Jurkat, Clone E6-1 (cell line): ENCODE measurements at regions not wholly inside any gene's neighbourhood (a gene's known extent, or its start where the extent isn't known, plus 50 kb on each side); places are given as distances from the start of the nearest gene placed in this dataset.

Experiments
- DNase-seq: peaks from one replicate; pipeline ENCODE4 v3.0.0-alpha.2; 2011; ENCODE audit warnings: low read depth, low spot score
- H3K4me3 ChIP-seq: 2 replicates; pipeline ENCODE4 v1.5.1; 2011; ENCODE audit warnings: mild to moderate bottlenecking, low read length, control low read depth, moderate library complexity

DNA sequence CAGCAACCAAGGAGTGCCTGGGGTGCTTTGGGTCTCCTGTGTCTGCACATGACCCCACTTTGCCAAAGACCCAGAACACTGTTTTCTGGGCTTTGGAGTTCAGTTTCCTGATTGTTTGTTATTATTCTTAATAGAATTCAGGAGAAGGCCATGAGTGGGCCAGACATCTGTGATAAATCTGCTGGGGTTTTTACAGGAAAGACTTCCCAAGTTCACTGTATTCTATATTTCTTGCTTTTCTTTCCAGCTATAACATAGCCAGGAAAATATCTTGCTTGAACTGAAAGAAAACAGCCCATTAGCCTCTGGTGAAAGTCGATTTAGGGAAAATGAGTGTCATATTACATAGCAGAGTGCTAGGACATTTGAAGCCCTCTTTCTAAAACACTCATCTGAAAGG lies 345.1 kb upstream of the USP24 start:
- H3K4me3 ChIP-seq = no peak overlapping the region

DNA sequence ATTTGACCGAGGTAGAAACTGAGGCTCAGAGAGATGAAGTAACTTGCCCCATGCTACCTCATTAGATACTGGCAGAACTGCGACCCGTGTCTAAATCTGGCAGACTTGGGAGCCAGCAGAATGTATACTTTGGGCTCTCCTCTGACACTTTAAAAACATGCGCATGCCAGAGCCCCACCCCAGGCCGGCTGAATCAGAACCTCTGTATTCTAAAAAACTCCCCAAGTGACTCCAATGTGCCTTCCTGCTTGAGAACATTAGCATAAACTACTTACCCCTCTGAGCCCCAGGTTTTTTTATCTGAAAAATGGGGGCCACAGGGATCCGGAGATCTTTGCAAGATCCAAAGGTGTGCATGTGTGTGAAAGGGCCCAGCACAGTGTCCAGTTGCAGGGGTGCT lies 344.7 kb upstream of the USP24 start:
- no peak for DNase-seq
- H3K4me3 ChIP-seq = no peak overlapping the region

More for the DNA sequence above, 345.1 kb upstream of the USP24 start:
- DNase-seq = no peak

DNA sequence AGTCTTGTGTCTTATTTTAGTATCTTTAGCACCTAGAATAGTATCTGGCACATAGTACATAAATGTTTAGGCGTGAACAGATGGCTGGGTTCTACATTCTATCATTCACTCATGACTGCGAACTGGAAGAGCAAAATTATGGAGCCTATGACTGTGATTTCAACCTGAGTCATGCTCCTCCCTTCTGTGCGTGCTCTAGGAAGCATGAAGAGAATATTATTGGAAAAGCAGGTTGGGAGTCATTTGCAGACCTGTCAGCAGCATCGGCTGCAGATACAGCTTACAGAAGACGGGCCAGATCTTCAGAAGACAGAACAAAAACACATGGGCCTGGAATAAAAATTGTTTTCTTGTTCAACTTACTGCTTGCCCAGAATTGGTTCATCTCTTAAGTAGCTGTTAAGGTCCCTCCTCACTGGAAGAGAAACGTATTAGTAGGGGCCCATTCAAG lies 344.0 kb upstream of the USP24 start:
- DNase-seq = no peak
- H3K4me3 ChIP-seq = no peak overlapping the region

DNA sequence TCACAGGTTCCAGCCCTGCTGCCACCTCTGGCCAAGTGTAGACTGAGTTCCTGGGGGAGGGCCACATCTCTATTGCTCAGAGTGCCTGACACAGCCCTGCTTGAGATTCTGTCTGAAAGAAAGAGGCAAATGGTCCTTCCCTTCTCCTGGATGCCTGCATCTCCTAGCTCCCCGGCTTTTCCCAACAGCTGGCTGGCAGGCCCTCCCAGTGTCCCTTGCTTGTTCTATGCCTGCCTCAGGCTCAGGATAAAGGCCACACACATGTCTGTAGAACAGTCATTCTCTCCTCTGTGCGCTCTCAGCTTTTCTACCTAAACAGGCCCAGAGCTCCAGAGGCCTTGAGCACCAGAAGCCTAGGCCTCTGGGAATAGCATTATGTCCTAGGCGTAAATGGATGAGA lies 343.4 kb upstream of the USP24 start:
- no peak for DNase-seq
- no peak overlapping the region for H3K4me3 ChIP-seq

DNA sequence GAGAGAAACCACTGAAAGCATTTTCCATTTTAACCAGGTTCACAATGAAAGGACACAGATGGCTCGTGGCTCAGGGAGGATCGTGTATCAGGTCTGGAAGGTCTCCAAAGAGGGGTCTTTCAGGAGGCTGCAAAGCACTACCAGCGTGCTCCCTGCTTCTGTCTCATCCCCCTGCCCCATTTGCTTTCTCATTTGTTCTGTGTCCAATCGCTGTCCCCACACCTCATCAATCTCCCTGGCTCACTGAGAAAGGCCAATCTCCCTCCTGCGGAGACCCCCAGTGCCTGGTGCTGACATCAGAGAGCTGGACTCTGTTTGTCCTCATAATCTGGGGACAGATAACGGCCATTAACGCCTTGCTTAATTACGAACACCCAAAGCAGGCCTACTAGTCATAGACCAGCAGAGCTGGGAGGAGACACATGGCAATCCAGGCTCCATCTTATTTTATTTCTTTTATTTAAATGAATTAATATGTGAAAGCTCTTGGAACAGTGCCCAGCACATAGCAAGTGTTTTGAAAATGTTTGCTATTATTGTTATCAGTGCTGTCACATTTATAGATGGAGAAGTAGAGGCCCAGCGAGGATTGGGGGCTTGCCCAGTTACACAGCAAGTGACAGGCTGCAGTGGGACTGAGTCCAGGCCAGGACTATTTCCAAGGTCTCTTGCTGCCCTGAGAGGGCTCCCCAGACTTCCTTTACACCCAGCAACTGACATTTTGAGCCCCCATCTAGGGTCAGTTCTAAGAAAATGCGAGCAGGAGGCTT lies 341.0 kb upstream of the USP24 start:
- no peak for DNase-seq

DNA sequence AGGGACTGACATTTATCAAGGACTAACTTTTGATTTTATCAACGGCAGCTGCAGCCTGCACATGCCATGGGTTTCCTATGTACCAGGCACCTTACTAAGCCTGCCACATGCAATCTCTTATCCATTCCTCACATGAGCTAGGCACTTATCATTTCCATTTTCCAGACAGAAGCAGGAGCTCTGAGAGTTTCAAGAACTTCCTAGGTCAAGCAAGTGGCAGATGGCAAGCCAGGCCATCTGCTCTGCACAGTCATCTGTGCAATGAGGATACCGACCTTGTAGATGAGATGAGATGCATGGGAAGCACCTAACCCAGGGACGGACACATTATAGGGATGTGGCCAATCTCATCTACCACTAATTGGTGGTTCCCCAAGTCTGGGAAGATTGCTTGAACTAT lies 339.4 kb upstream of the USP24 start:
- H3K4me3 ChIP-seq = no peak overlapping the region
- DNase-seq = no peak

More for the DNA sequence above, 341.0 kb upstream of the USP24 start:
- H3K4me3 ChIP-seq = no peak overlapping the region

DNA sequence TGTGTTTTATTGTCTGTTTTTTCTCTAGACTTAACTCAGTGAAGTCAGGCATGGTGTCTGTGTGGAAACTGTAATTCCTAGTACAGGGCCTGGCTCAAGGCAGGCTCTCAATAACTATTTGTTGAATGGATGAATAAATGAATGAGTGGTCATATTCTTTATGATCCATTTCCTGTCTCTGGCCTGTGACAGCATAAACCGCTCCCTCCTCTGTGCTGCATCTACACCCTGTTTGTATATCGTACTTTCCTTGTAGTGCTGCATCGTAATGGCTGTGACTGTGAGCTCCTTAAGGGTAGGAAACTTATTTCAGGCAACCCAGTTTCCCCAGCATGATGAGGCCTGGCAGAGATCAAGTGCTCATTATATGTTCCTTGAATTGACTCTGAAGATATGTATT lies 337.5 kb upstream of the USP24 start:
- no peak for DNase-seq
- H3K4me3 ChIP-seq = no peak overlapping the region

DNA sequence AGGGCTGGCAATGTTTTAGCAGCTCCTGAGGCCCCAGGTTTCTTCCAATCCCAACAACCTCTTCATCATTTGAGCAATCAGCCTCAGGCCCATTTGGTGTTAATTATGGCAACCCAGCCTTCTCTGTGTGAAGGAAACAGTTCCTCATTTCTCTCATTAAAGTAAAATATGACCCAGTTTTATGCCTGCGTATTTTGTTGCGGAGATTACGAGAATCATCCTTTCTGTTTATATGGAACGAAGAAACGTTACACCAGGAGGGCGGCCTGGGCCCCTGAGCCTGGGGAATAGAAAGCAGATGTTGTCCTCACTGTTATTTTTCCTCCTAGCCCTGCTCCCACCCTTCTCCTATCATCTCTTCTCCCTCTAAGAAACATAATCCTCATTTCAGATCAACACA lies 332.2 kb upstream of the USP24 start:
- no peak for DNase-seq
- no peak overlapping the region for H3K4me3 ChIP-seq

DNA sequence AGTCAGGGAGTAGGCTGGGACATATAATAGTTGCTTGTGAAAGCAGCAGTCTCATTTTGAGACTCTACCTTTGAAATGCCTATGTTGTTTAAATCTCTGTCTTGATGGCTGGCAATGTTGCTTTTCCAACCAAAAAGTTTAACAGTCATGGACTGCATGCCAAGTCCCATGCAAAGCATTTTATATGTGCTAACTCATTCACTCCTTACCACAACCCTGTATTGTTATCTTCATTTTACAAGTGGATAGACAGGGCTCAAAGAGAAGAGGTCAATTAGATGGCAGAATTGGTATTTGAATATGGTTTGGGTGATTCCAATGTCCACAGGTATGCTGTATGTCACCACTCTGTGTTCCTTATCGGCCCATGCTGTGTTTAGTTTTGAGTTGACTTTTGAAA lies 331.4 kb upstream of the USP24 start:
- no peak for DNase-seq
- H3K4me3 ChIP-seq = no peak overlapping the region

DNA sequence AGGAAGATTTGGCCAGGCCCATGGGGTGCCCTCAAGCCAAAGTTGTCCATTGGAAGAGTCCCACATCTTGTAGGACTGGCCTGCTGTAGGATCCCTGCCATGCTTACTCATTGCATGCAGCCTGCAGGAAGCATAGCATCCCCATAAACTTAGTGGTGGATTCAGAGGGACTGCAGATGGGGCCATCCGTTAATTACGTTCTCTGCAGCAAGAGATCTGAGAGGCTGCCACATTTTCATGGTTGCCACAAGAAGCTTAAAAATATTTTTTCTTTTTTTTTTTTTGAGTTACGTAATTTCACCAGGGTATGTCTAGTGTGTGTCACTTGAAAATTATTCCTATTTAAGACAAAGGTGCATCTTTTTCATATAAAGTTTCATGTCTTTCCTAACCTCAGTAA lies 329.7 kb upstream of the USP24 start:
- no peak for DNase-seq
- H3K4me3 ChIP-seq = no peak overlapping the region

DNA sequence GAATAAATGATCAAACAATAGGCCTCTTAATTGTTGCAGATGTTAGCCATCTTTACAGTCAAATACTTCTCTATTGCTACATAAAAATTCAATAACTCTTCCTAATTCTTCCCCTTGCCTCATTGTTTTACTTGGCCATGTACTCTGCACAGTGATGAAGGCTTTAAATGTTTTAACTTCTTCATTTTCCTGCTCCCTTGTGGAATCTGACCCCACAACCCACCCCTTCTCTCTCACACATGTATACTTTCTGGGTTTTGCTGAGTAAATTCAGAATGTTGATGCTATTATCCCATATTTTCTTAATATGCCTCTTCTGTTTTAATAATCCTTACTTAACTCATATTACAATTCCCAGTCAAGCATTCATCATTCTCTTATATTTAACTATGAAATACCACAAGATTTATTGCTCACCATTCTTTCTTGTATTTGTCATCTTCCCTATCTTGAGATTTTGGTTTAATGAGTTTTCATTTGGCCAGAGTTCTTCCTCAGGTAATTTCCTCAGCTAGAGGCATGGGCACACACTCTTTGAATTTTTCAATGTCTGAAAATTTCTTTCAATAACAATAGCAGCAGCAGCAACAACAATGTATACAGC lies 327.8 kb upstream of the USP24 start:
- no peak for DNase-seq
- no peak overlapping the region for H3K4me3 ChIP-seq

DNA sequence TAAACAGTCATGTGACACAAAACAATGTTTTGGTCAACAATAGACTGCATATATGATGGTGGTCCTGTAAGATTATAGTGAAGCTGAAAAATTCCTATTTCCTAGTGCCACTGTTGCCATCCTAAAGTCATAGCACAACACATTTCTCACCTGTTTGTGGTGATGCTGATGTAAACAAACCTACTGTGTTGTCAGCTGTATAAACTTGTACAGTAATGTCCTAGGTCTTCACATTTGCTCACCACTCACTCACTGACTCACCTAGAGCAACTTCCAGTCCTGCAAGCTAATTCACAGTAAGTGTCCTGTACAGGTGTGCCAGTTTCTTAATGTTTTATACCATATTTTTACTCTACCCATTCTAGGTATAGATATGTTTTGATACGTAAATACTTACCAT lies 326.1 kb upstream of the USP24 start:
- H3K4me3 ChIP-seq = no peak overlapping the region
- DNase-seq = no peak

DNA sequence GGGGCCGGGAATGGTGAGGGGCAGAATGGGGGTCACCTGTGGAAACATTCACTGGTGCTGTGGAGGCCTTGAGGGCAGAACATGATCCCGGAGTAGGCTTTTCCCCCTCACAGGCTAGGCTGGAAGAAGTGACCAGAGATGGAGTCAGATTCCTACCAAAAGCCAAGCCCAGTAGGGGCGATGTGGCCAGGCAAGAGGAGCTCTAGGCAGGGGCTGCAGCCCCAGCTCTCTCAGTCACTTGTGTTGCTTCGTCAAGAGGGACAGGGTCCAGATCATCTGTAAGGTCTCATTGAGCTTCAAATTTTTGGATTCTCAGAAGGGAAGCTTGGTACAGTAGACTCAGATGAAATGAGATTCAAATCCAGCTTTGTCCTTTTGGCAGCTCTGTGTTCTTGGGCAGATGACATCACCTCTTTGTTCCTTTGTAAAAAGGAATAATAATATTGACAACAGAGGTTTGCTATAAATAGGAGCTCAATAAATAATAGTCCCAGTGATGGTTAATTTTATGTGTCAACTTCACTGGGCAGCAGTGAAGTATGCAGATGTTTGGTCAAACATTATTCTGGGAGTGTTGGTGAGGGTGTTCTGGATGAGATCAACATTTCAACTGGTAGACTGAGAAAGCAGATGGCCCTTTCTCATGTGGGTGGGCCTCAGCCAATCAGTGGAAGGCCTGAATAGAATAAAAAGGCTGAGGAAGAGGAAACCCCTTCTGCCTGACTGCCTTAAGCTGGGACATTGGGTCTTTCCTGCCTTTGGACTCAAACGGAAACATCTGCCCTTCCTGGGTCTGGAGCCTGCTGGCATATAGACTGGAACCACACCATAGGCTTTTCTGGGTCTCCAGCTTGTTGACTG lies 324.7 kb upstream of the USP24 start:
- no peak overlapping the region for H3K4me3 ChIP-seq
- DNase-seq = no peak

DNA sequence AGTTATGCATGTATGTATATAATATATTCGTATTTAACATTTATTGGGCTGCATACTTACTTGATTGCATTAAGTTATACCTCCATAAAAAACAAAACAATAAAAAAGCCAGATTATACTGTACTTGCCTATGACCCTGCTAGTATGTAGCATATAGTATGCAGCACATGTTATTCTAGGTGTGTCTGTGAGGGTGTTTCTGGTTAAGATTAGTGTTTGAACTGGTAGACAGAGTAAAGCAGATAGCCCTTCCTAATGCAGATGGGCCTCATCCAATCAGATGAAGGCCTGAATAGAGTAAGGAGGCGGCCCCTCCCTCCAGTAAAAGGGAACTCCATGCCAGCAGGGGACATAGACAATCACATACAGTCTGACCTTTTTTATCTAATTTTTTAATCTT lies 323.3 kb upstream of the USP24 start:
- H3K4me3 ChIP-seq = no peak overlapping the region
- DNase-seq = no peak

DNA sequence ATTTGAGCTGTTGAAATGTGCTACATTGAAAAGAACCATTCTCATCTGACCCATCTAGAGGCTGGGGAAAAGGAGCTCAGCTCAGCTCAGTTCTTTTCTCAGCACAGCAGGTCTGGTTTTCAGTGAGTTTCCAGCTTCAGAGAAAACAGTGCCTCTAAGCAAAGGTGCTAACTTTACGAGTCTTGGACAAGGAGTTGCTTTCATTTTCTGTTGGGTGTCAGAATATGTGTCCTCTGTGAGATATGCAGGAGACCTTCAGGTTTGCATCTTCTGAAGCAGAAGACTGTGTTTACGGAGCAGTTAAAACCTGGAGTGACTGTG lies 321.3 kb upstream of the USP24 start:
- no peak for DNase-seq

DNA sequence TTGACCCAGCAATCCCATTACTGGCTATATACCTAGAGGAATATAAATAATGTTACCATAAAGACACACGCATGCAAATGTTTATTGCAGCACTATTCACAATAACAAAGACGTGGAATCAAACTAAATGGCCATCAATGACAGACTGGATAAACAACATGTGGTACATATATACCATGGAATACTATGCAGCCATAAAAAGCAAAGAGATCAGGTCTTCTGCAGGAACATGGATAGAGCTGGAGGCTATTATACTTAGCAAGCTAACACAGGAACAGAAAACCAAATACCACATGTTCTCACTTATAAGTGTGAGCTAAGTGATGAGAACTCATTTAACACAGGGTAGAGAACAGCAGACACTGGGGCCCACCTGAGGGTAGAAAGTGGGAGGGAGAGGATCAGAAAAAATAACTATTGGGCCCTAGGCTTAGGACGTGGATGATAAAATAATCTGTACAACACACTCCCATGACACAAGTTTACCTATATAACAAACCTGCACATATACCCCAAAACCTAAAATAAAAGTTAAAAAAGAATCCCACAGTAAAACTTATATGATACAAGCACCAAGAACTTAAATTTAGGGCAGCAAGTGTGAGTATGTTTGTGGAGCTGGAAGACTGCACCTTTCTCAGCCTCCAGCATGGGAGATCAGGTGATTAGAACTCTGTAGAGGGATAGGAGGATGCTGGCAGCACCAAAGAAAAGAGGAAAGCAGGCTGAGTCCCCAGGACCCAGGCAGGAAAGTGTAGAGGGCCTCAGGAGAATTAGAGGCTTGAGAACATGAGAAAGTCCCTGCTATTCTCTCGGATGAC lies 320.8 kb upstream of the USP24 start:
- DNase-seq = no peak
- H3K4me3 ChIP-seq = no peak overlapping the region

More for the DNA sequence above, 321.3 kb upstream of the USP24 start:
- H3K4me3 ChIP-seq = no peak overlapping the region

DNA sequence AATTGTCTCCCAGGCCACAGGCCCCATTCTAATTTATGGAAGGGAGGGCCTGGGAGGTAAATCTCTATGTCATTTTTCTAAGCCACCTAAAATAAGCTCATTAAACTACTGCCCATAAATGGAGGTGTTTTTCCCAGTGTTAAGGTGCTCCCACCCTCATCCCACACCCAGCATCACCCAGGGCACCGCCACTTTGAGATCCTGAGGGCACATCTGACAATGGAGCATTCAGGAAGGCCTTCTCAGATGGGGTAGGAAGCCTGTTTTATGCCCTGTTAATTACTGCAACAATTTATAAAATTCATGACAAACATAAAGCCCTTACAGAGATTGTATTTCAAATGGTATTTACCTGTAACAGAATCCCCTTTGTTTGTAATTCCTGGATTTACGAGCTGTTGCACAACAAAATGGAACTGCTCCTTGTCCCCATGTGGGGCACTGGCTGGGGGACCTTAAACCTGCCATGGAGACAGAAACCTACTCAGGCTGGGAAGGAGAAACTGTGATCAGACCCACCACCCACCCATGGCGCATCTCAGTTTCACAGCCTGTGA lies 319.5 kb upstream of the USP24 start:
- DNase-seq = no peak
- no peak overlapping the region for H3K4me3 ChIP-seq

DNA sequence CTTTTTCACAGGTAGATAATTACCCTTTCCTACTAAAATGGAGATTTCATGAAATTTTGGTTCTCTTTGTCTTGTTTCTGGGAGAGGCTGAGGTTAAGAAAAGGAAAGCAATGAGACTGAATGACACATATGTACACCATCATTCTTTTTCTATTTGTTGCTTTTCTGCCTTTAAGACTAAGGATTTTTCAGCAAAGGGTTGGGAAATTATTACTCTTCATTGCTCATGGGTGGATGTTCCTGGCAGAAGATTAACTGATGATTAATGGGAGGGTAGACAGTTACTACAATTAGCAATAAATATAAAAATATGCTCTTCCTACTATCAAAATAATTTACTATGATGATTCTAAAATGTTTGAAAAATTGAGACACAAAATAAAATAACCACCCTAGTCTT lies 316.5 kb upstream of the USP24 start:
- no peak overlapping the region for H3K4me3 ChIP-seq
- no peak for DNase-seq
